KMS-11 (cell line): ENCODE measurements at regions not wholly inside any gene's neighbourhood (a gene's known extent, or its start where the extent isn't known, plus 50 kb on each side); places are given as distances from the start of the nearest gene placed in this dataset.
"Not testable (repeated sequence)": the region's sequence is repeated elsewhere in the genome, so short reads cannot be mapped to it uniquely, and the experiment has no call there.

Source experiments
- H2AFZ ChIP-seq: fragments of 200-600 bp; sonication (generic); 2 replicates; pipeline ENCODE4 v1.6.1; 2016; ENCODE audit warnings: antibody characterized with exemption, mixed run types, low read depth
- H3K27ac ChIP-seq: fragments of 200-600 bp; sonication (generic); 2 replicates; pipeline ENCODE4 v1.6.1; 2016; ENCODE audit warnings: mild to moderate bottlenecking, mixed run types
- H3K27me3 ChIP-seq: fragments of 200-600 bp; sonication (generic); 2 replicates; pipeline ENCODE4 v1.6.1; 2017; ENCODE audit warnings: mild to moderate bottlenecking, low read depth, mixed run types, moderate library complexity; ENCODE audit not compliant: insufficient read depth
- H3K36me3 ChIP-seq: fragments of 200-600 bp; sonication (generic); 2 replicates; pipeline ENCODE4 v1.6.1; 2017; ENCODE audit warnings: mild to moderate bottlenecking, mixed run types; ENCODE audit not compliant: insufficient read depth
- H3K4me1 ChIP-seq: fragments of 200-600 bp; sonication (generic); 2 replicates; pipeline ENCODE4 v1.6.1; 2016; ENCODE audit warnings: mild to moderate bottlenecking, low read depth, mixed run types; ENCODE audit not compliant: poor library complexity, severe bottlenecking
- H3K4me2 ChIP-seq: fragments of 200-600 bp; sonication (generic); 2 replicates; pipeline ENCODE4 v1.7.0; 2016; ENCODE audit warnings: mild to moderate bottlenecking, mixed run types
- H3K4me3 ChIP-seq: fragments of 200-600 bp; sonication (generic); IDR thresholded peaks from 2 replicates; pipeline ENCODE4 v1.6.1; 2017; ENCODE audit warnings: low read depth, low read length, mixed read lengths; ENCODE audit not compliant: insufficient read depth
- H3K79me2 ChIP-seq: fragments of 200-600 bp; sonication (generic); 2 replicates; pipeline ENCODE4 v1.6.1; 2016; ENCODE audit warnings: low read depth, mixed run types; ENCODE audit not compliant: insufficient read depth
- H3K9ac ChIP-seq: fragments of 200-600 bp; sonication (generic); 2 replicates; pipeline ENCODE4 v1.6.1; 2016; ENCODE audit warnings: mild to moderate bottlenecking, mixed run types
- H4K20me1 ChIP-seq: fragments of 200-600 bp; sonication (generic); 2 replicates; pipeline ENCODE4 v1.6.1; 2016; ENCODE audit warnings: mild to moderate bottlenecking, mixed run types; ENCODE audit not compliant: insufficient read depth
- TF ChIP-seq, protein P1 (sequence below): fragments of 200-600 bp; sonication (generic); conservative IDR thresholded peaks from 2 replicates; pipeline ENCODE4 v1.6.1; 2017; ENCODE audit warnings: low read depth, mild to moderate bottlenecking, antibody characterized with exemption, low read length, moderate library complexity, mixed read lengths

DNA sequence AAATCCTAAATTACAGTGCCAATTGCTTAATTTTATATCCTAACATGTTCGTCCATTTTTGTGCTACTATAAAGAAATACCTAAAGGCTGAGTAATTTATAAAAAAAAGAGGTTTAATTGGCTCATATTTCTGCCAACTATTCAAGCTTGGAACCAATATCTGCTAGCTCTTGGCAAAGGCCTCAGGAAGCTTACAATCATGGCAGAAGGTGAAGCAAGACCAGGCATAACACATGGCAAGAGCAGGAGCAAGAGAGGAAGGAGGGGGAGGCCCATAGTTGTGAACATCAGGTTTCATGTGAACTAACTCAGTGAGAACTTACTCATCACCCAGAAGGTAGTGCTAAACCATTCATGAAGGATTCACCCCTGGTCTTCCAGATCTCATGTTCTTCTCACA is 494.3 kb downstream of the CCER1 start:
- TF ChIP-seq, protein P1, sequence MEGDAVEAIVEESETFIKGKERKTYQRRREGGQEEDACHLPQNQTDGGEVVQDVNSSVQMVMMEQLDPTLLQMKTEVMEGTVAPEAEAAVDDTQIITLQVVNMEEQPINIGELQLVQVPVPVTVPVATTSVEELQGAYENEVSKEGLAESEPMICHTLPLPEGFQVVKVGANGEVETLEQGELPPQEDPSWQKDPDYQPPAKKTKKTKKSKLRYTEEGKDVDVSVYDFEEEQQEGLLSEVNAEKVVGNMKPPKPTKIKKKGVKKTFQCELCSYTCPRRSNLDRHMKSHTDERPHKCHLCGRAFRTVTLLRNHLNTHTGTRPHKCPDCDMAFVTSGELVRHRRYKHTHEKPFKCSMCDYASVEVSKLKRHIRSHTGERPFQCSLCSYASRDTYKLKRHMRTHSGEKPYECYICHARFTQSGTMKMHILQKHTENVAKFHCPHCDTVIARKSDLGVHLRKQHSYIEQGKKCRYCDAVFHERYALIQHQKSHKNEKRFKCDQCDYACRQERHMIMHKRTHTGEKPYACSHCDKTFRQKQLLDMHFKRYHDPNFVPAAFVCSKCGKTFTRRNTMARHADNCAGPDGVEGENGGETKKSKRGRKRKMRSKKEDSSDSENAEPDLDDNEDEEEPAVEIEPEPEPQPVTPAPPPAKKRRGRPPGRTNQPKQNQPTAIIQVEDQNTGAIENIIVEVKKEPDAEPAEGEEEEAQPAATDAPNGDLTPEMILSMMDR: no peak
- Histone ChIP-seq H3K79me2 (no peaks in the 10 kb centered on the region), H3K27ac (no peak overlapping the region), H3K36me3 (no peaks in the 10 kb centered on the region), H2AFZ (no peak overlapping the region), H3K9ac (no peak overlapping the region), H3K27me3 (no peaks in the 10 kb centered on the region), H4K20me1 (no peaks in the 10 kb centered on the region), H3K4me1 (no peaks in the 10 kb centered on the region), H3K4me3 (no peak overlapping the region), H3K4me2 (no peak overlapping the region)

DNA sequence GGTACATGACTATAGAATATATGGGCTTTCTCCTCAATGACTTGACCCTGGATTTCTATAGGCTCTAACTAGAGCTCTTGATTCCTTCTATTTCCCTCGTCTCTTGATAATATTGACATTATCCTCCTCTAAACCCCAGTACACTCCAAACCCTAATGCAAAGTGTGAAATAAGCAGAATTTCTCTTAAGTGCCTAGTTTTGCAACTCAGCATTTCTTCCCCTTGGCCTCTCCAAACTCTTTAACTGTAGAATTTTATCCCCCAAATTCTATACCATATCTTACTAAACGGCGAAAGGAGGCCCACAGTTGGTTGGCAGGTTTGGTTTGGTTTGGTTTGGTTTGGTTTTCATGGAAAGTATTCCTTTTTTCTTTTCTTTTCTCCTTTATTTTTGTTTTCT is 498.7 kb downstream of the CCER1 start:
- H3K4me3 ChIP-seq: no peak overlapping the region
- TF ChIP-seq, protein P1: no peak
- no peak overlapping the region for H3K27ac ChIP-seq
- H4K20me1 ChIP-seq: no peaks in the 10 kb centered on the region
- no peaks in the 10 kb centered on the region for H3K79me2 ChIP-seq
- H3K4me1 ChIP-seq: no peaks in the 10 kb centered on the region
- H3K9ac ChIP-seq: no peak overlapping the region
- no peaks in the 10 kb centered on the region for H3K36me3 ChIP-seq
- H3K27me3 ChIP-seq: no peaks in the 10 kb centered on the region
- H3K4me2 ChIP-seq: no peak overlapping the region
- H2AFZ ChIP-seq: no peak overlapping the region

DNA sequence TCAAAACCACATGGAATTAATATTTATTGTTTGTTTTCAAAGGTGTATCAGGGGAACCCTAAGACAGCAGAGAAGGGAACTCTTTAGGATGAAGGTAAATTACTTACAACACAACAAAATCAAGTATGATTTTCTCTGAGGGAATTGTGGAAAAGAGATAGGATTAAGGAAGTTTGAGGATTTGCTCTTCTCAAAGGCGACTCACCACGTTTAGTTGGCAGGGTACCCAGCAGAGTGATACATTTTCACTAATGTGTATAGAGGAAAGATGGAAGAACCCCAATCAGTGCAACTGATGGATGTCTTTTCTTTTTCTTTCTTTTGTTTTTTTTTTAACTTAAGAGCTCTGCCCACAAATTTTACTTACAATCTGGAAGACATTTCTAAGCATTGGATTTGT is 499.2 kb downstream of the CCER1 start:
- TF ChIP-seq, protein P1: no peak
- H3K27me3 ChIP-seq: no peaks in the 10 kb centered on the region
- no peak overlapping the region for H3K4me3 ChIP-seq

DNA sequence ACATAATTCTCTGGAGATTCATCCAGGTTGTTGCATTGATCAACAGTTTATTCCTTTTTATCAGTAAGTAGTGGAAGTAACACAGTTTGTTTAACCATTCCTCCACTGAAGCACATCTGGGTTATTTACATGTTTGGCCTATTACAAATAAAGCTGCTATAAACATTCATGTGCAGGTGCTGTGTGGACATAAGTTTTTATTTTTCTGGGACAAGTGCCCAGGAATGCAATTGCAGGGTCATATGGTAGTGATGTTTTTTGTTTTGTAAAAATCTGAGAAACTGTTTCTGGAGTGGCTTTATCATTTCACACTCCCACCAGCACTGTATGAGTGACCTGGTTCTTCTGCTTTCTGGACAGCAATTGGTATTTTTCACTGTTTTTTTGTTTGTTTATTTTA is 505.4 kb downstream of the CCER1 start:
- Histone ChIP-seq H3K4me1 (no peaks in the 10 kb centered on the region), H3K4me2 (no peak overlapping the region), H4K20me1 (no peaks in the 10 kb centered on the region), H2AFZ (no peak overlapping the region), H3K79me2 (no peaks in the 10 kb centered on the region), H3K27ac (no peak overlapping the region), H3K27me3 (no peaks in the 10 kb centered on the region), H3K36me3 (no peaks in the 10 kb centered on the region), H3K9ac (no peak overlapping the region), H3K4me3 (no peak overlapping the region)
- TF ChIP-seq, protein P1: no peak

More for the DNA sequence above, 499.2 kb downstream of the CCER1 start:
- Histone ChIP-seq H3K36me3 (no peaks in the 10 kb centered on the region), H2AFZ (no peak overlapping the region), H3K9ac (no peak overlapping the region), H3K79me2 (no peaks in the 10 kb centered on the region), H3K4me1 (no peaks in the 10 kb centered on the region), H3K4me2 (no peak overlapping the region), H3K27ac (no peak overlapping the region), H4K20me1 (no peaks in the 10 kb centered on the region)

DNA sequence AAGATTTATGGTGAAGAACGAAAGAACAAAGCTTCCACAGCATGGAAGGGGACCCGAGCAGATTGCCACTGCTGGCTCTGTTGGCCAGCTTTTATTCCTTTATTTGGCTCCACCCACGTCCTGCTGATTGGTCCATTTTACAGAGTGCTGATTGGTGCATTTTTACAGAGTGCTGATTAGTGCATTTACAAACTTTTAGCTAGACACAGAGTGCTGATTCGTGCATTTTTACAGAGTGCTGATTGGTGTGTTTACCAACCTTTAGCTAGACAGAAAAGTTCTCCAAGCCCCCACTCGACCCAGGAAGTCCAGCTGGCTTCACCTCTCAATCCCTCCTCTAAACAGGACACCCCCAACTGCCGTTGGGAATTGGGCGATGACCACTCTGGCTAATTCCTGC is 511.5 kb downstream of the CCER1 start:
- H3K4me2 ChIP-seq, H3K4me3 ChIP-seq, H3K4me1 ChIP-seq, H3K79me2 ChIP-seq, H3K27me3 ChIP-seq, H2AFZ ChIP-seq, H3K9ac ChIP-seq, H4K20me1 ChIP-seq, H3K36me3 ChIP-seq, H3K27ac ChIP-seq: not testable (repeated sequence)
